ENCODE measurements at regions not wholly inside any gene's neighbourhood (a gene's known extent, or its start where the extent isn't known, plus 50 kb on each side); places are given as distances from the start of the nearest gene placed in this dataset.
"Not testable (repeated sequence)": the region's sequence is repeated elsewhere in the genome, so short reads cannot be mapped to it uniquely, and the experiment has no call there.

DNA sequence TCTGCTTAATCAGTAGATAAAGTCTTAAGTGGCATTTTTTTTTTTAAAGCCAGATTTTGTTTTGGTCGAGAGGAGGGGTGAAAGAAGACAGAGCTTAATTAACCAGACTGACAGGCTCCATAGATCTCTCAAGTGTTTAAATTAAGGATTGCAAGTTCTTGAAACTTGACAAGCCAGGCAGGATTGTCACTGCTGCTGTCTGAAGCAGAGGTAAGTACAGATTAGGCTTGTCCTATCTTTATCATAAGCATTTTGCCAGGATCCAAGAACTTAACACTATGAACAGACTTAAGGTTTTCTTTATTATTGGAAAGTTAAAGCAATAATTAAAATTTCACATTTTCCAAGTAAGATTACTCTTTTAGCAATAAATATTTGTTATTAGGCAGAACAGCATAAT is 179.6 kb upstream of the LMO3 start:
- Histone ChIP-seq H3K9me3 (peaks cover under 1% of the 10 kb centered on the region; the same call in 1 of the 3 replicates), H3K27ac (no peak overlapping the region), H3K4me2 (no peak overlapping the region), H3K4me3 (no peak overlapping the region), H3K4me1 (no peaks in the 10 kb centered on the region)
- CTCF ChIA-PET: no interaction called here
- POLR2A ChIA-PET: no interaction called here
- DNase-seq (ENCODE audit: low read depth in 1 of 2, low spot score in 1 of 2) (no peak), FAIRE-seq (no peak), ATAC-seq (no peak)
- 7% methylated on average over 1 of the region's 1 CpG for WGBS (ENCODE audit: missing lambda C conversion rate)
- TF ChIP-seq MAZ (IDR thresholded peaks at IDR 0.05; ENCODE audit: borderline replicate concordance, low read depth, low read length) (no peak), ESRRA (IDR thresholded peaks at IDR 0.05; ENCODE audit: borderline replicate concordance, low read length) (no peak), KDM1A (IDR thresholded peaks at IDR 0.05; ENCODE audit: low read depth) (no peak), RARB (CRISPR knock-in tag; IDR thresholded peaks at IDR 0.05) (no peak), RNF2 (IDR thresholded peaks at IDR 0.05; ENCODE audit: borderline replicate concordance, low read depth) (no peak), PHF8 (IDR thresholded peaks at IDR 0.05; ENCODE audit: borderline replicate concordance, low read depth) (no peak), FOSL2 (IDR thresholded peaks at IDR 0.05) (no peak), FOSL2 (CRISPR knock-in tag; IDR thresholded peaks at IDR 0.05) (no peak), NR3C1 (IDR thresholded peaks at IDR 0.05) (no peak), FOSB (CRISPR knock-in tag; IDR thresholded peaks at IDR 0.05) (no peak), POLR2A (IDR thresholded peaks at IDR 0.05; ENCODE audit: low read length) (no peak), TFCP2L1 (CRISPR knock-in tag; IDR thresholded peaks at IDR 0.05) (no peak), GATA3 (IDR thresholded peaks at IDR 0.05; ENCODE audit: borderline replicate concordance) (no peak), RCOR1 (IDR thresholded peaks at IDR 0.05; ENCODE audit: low read depth, low read length) (no peak), NFE2L2 (conservative IDR thresholded peaks at IDR 0.05; ENCODE audit: low read length) (no peak), JUN (IDR thresholded peaks at IDR 0.05) (no peak)
- TF ChIP-seq, protein P1, sequence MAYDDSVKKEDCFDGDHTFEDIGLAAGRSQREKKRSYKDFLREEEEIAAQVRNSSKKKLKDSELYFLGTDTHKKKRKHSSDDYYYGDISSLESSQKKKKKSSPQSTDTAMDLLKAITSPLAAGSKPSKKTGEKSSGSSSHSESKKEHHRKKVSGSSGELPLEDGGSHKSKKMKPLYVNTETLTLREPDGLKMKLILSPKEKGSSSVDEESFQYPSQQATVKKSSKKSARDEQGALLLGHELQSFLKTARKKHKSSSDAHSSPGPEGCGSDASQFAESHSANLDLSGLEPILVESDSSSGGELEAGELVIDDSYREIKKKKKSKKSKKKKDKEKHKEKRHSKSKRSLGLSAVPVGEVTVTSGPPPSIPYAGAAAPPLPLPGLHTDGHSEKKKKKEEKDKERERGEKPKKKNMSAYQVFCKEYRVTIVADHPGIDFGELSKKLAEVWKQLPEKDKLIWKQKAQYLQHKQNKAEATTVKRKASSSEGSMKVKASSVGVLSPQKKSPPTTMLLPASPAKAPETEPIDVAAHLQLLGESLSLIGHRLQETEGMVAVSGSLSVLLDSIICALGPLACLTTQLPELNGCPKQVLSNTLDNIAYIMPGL (CRISPR knock-in tag; IDR thresholded peaks at IDR 0.05; ENCODE audit: borderline replicate concordance): no peak
- TF ChIP-seq, protein P2, sequence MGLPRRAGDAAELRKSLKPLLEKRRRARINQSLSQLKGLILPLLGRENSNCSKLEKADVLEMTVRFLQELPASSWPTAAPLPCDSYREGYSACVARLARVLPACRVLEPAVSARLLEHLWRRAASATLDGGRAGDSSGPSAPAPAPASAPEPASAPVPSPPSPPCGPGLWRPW (IDR thresholded peaks at IDR 0.05): no peak
- TF ChIP-seq, protein P3, sequence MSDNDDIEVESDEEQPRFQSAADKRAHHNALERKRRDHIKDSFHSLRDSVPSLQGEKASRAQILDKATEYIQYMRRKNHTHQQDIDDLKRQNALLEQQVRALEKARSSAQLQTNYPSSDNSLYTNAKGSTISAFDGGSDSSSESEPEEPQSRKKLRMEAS (IDR thresholded peaks at IDR 0.05): no peak
- TF ChIP-seq, protein P4, sequence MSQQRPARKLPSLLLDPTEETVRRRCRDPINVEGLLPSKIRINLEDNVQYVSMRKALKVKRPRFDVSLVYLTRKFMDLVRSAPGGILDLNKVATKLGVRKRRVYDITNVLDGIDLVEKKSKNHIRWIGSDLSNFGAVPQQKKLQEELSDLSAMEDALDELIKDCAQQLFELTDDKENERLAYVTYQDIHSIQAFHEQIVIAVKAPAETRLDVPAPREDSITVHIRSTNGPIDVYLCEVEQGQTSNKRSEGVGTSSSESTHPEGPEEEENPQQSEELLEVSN (IDR thresholded peaks at IDR 0.05; ENCODE audit: borderline replicate concordance, low read depth): no peak
- TF ChIP-seq, protein P5, sequence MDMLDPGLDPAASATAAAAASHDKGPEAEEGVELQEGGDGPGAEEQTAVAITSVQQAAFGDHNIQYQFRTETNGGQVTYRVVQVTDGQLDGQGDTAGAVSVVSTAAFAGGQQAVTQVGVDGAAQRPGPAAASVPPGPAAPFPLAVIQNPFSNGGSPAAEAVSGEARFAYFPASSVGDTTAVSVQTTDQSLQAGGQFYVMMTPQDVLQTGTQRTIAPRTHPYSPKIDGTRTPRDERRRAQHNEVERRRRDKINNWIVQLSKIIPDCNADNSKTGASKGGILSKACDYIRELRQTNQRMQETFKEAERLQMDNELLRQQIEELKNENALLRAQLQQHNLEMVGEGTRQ (IDR thresholded peaks at IDR 0.05): no peak

DNA sequence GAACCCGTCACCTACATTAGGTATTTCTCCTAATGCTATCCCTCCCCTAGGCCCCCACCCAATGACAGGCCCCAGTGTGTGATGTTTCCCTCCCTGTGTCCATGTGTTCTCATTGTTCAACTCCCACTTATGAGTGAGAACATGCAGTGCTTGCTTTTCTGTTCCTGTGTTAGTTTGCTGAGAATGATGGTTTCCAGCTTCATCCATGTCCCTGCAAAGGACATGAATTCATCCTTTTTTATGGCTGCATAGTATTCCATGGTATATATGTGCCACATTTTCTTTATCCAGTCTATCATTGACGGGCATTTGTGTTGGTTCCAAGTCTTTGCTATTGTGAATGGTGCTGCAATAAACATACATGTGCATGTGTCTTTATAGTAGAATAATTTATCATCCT is 163.2 kb upstream of the LMO3 start:
- H3K4me1 ChIP-seq; CTCF ChIA-PET; H3K9me3 ChIP-seq; ATAC-seq; FAIRE-seq; H3K4me3 ChIP-seq; H3K27ac ChIP-seq; DNase-seq (ENCODE audit: low read depth in 1 of 2, low spot score in 1 of 2); POLR2A ChIA-PET; H3K4me2 ChIP-seq: not testable (repeated sequence)
- 2% methylated on average over 2 of the region's 2 CpGs for WGBS (ENCODE audit: missing lambda C conversion rate)

DNA sequence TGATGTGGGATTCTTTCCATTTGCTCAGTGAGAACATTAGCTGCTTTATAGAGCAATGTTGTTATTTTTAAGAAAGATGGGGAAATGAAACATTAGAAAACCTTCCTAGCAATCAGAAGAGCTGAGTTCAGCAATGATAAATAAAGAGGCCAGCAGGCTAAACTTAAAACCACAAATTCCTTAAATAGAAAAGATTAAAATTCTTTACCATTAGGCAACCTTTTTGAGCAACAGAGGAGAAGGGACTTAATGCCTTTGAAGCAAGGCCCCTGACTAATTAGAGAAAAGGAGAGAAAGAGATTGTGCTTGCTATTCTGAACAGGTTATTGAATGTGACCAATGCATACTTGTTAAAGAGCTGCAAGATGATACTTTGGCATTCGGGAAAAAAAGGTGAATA is 160.8 kb upstream of the LMO3 start:
- DNase-seq (ENCODE audit: low read depth in 1 of 2, low spot score in 1 of 2): no peak
- Histone ChIP-seq H3K4me3 (no peak overlapping the region), H3K4me2 (no peak overlapping the region), H3K9me3 (no peaks in the 10 kb centered on the region; the same call in 2 of the 3 replicates), H3K4me1 (no peaks in the 10 kb centered on the region), H3K27ac (no peak overlapping the region)
- no peak for ATAC-seq
- no peak for FAIRE-seq
- WGBS (ENCODE audit: missing lambda C conversion rate): 10% methylated on average over 1 of the region's 1 CpG
- POLR2A ChIA-PET: no interaction called here
- CTCF ChIA-PET: no interaction called here
- TF ChIP-seq, protein P4 (IDR thresholded peaks at IDR 0.05; ENCODE audit: borderline replicate concordance, low read depth): no peak
- TF ChIP-seq SREBF2 (IDR thresholded peaks at IDR 0.05) (no peak), CEBPB (IDR thresholded peaks at IDR 0.05) (no peak), TFCP2L1 (CRISPR knock-in tag; IDR thresholded peaks at IDR 0.05) (no peak), POLR2A (IDR thresholded peaks at IDR 0.05; ENCODE audit: low read length) (no peak), ZSCAN20 (CRISPR knock-in tag; IDR thresholded peaks at IDR 0.05) (no peak), CBX2 (IDR thresholded peaks at IDR 0.05; ENCODE audit: borderline replicate concordance, low read depth) (no peak)
- TF ChIP-seq, protein P2 (IDR thresholded peaks at IDR 0.05): no peak
- TF ChIP-seq, protein P6, sequence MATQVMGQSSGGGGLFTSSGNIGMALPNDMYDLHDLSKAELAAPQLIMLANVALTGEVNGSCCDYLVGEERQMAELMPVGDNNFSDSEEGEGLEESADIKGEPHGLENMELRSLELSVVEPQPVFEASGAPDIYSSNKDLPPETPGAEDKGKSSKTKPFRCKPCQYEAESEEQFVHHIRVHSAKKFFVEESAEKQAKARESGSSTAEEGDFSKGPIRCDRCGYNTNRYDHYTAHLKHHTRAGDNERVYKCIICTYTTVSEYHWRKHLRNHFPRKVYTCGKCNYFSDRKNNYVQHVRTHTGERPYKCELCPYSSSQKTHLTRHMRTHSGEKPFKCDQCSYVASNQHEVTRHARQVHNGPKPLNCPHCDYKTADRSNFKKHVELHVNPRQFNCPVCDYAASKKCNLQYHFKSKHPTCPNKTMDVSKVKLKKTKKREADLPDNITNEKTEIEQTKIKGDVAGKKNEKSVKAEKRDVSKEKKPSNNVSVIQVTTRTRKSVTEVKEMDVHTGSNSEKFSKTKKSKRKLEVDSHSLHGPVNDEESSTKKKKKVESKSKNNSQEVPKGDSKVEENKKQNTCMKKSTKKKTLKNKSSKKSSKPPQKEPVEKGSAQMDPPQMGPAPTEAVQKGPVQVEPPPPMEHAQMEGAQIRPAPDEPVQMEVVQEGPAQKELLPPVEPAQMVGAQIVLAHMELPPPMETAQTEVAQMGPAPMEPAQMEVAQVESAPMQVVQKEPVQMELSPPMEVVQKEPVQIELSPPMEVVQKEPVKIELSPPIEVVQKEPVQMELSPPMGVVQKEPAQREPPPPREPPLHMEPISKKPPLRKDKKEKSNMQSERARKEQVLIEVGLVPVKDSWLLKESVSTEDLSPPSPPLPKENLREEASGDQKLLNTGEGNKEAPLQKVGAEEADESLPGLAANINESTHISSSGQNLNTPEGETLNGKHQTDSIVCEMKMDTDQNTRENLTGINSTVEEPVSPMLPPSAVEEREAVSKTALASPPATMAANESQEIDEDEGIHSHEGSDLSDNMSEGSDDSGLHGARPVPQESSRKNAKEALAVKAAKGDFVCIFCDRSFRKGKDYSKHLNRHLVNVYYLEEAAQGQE (IDR thresholded peaks at IDR 0.05): no peak
- TF ChIP-seq, protein P5 (IDR thresholded peaks at IDR 0.05): no peak
